Sigmoid colon (tissue), 4 donors: ENCODE measurements at regions not wholly inside any gene's neighbourhood (a gene's known extent, or its start where the extent isn't known, plus 50 kb on each side); places are given as distances from the start of the nearest gene placed in this dataset.

ENCODE experiments used
- CTCF ChIP-seq, 4 experiments: fragments of 450-650 bp in 3 of 4; fragments of 200-600 bp in 1 of 4; IDR thresholded peaks; one replicate each; pipeline ENCODE4 v1.5.1; 2016 to 2019; ENCODE audit warnings: antibody characterized with exemption in 4 of 4, mild to moderate bottlenecking in 3 of 4, moderate library complexity in 2 of 4
- EP300 ChIP-seq, 4 donors: sonication (generic); formaldehyde crosslinking; IDR thresholded peaks; one replicate each; pipeline ENCODE4 v1.6.1; 2017; ENCODE audit warnings: antibody characterized with exemption in 4 of 4

- TF ChIP-seq EP300 (IDR thresholded peaks at IDR 0.05) (no peak), CTCF (IDR thresholded peaks at IDR 0.05) (no peak)
Observed at GRCh38 chr6:145099713-145100112, 635.6 kb downstream of the EPM2A start.
